K562 (cell line): ENCODE measurements at regions not wholly inside any gene's neighbourhood (a gene's known extent, or its start where the extent isn't known, plus 50 kb on each side); places are given as distances from the start of the nearest gene placed in this dataset.

Source experiments
- ATAC-seq: fragments of 200-7000 bp; cut with Tn5 transposase; 3 replicates; pipeline ENCODE4 v1.9.1; 2020; ENCODE audit warnings: moderate library complexity
- BruUV-seq: library from RNA; stranded (reverse); fragments of 400-500 nt; replicated peaks from 2 replicates; lab custom pipeline; 2021; lab: Mats Ljungman, UMichigan
- CTCF ChIA-PET: fragments of 300-600 bp; formaldehyde crosslinking; extraction: SDS; loops from one replicate; lab custom pipeline; 2021; ENCODE audit warnings: low intra/inter-chr PET ratio; lab: Yijun Ruan, JAX
- POLR2A ChIA-PET: fragments of 300-600, 350-650 bp; sonication (Branson Sonifier 250); formaldehyde crosslinking; extraction: SDS; loops from one replicate; lab custom pipeline; 2021; ENCODE audit warnings: antibody characterized with exemption, inconsistent platforms; lab: Yijun Ruan, JAX
- DNase-seq, 4 experiments: peaks; one replicate each; pipeline versions ENCODE4 v3.0.0 to v3.0.0-alpha.2; 2011 to 2018; ENCODE audit warnings: low spot score in 3 of 4, mixed read lengths in 3 of 4; ENCODE audit errors: extremely low read depth in 1 of 4
- FAIRE-seq: peaks from 2 replicates; lab custom pipeline; 2011; peaks lifted over from hg19 to GRCh38; lab: Jason Lieb, UNC
- H2AFZ ChIP-seq: 2 replicates; pipeline ENCODE4 v1.6.0; 2011; ENCODE audit warnings: low read depth, low read length, control low read depth, inconsistent platforms
- H3K27ac ChIP-seq: fragments of 200-600 bp; 3 replicates; pipeline ENCODE4 v1.8.0; 2011; ENCODE audit warnings: low read depth, mild to moderate bottlenecking, control low read depth, inconsistent platforms, low read length, moderate library complexity, mixed read lengths; ENCODE audit errors: extremely low read depth
- H3K27me3 ChIP-seq, 2 experiments: fragments of 300-600 bp in 1 of 2; 2 replicates in 1 of 2; 3 replicates in 1 of 2; pipeline versions ENCODE4 v1.6.0 to v1.8.0; 2011; ENCODE audit warnings: inconsistent platforms in 2 of 2, low read length in 2 of 2, mild to moderate bottlenecking in 1 of 2, mixed read lengths in 1 of 2, moderate library complexity in 1 of 2; ENCODE audit not compliant: control insufficient read depth in 2 of 2, insufficient read depth in 2 of 2
- H3K36me3 ChIP-seq: fragments of 300-600 bp; 3 replicates; pipeline ENCODE4 v1.8.0; 2011; ENCODE audit warnings: mild to moderate bottlenecking, low read length, inconsistent platforms; ENCODE audit not compliant: control insufficient read depth, insufficient read depth
- H3K4me1 ChIP-seq, 2 experiments: fragments of 200-600 bp in 1 of 2; replicated peaks in 1 of 2; 2 replicates in 1 of 2; 3 replicates in 1 of 2; pipeline versions ENCODE4 v1.5.1 to v1.8.0; 2011; ENCODE audit warnings: inconsistent platforms in 2 of 2, low read length in 2 of 2, mild to moderate bottlenecking in 1 of 2, mixed read lengths in 1 of 2, moderate library complexity in 1 of 2; ENCODE audit not compliant: control insufficient read depth in 2 of 2, insufficient read depth in 2 of 2
- H3K4me2 ChIP-seq: 2 replicates; pipeline ENCODE4 v1.6.1; 2011; ENCODE audit warnings: low read length, control low read depth, inconsistent platforms, mixed read lengths; ENCODE audit not compliant: insufficient read depth
- H3K4me3 ChIP-seq: fragments of 200-600 bp; sonication (generic), shearing (Covaris generic); 2 replicates; pipeline ENCODE4 v1.5.1; 2016; ENCODE audit warnings: control low read depth, inconsistent platforms
- H3K79me2 ChIP-seq: fragments of 200-600 bp; 3 replicates; pipeline ENCODE4 v1.8.0; 2011; ENCODE audit warnings: low read length, inconsistent platforms; ENCODE audit not compliant: control insufficient read depth, insufficient read depth
- H3K9ac ChIP-seq, 2 experiments: 2 replicates each; pipeline versions ENCODE4 v1.6.0 to v1.6.1; 2011; ENCODE audit warnings: low read depth in 2 of 2, low read length in 2 of 2, control low read depth in 1 of 2, inconsistent platforms in 1 of 2, mild to moderate bottlenecking in 1 of 2, mixed read lengths in 1 of 2; ENCODE audit not compliant: insufficient read depth in 1 of 2
- H3K9me1 ChIP-seq: one replicate; pipeline ENCODE4 v1.6.0; 2011; ENCODE audit warnings: inconsistent platforms, mild to moderate bottlenecking, low read length, moderate library complexity; ENCODE audit not compliant: control insufficient read depth, insufficient read depth
- H3K9me3 ChIP-seq: replicated peaks from 2 replicates; pipeline ENCODE4 v1.5.1; 2011; ENCODE audit warnings: low read depth, low read length, inconsistent platforms; ENCODE audit not compliant: control insufficient read depth, insufficient read depth
- H4K20me1 ChIP-seq: replicated peaks from 2 replicates; pipeline ENCODE4 v1.6.1; 2011; ENCODE audit warnings: low read length, inconsistent platforms, mixed read lengths; ENCODE audit not compliant: control insufficient read depth, insufficient read depth
- CAMTA2 ChIP-seq: fragments of 250-450 bp; sonication (Bioruptor Pico); conservative IDR thresholded peaks from 2 replicates; pipeline ENCODE4 v1.5.1; 2022
- JUNB ChIP-seq: fragments of 450-650 bp; formaldehyde crosslinking; conservative IDR thresholded peaks from 2 replicates; pipeline ENCODE4 v1.4.0; 2020; ENCODE audit warnings: mild to moderate bottlenecking
- MAFG ChIP-seq: fragments of 450-650 bp; conservative IDR thresholded peaks from 2 replicates; pipeline ENCODE4 v1.6.1; 2016; ENCODE audit warnings: missing genetic modification characterization, missing compliant biosample characterization
- MEF2A ChIP-seq: IDR thresholded peaks from 2 replicates; pipeline ENCODE4 v1.6.1; 2011; ENCODE audit warnings: low read depth, mild to moderate bottlenecking, low read length, moderate library complexity; ENCODE audit not compliant: control insufficient read depth
- MIER1 ChIP-seq: fragments of 450-650 bp; IDR thresholded peaks from 2 replicates; pipeline ENCODE4 v1.6.1; 2016; ENCODE audit warnings: antibody characterized with exemption, mild to moderate bottlenecking, low read depth
- SMAD3 ChIP-seq: fragments of 450-650 bp; formaldehyde crosslinking; conservative IDR thresholded peaks from 2 replicates; pipeline ENCODE4 v1.4.0; 2020; ENCODE audit warnings: mild to moderate bottlenecking
- SMARCE1 ChIP-seq: fragments of 450-650 bp; IDR thresholded peaks from 2 replicates; pipeline ENCODE4 v1.7.1; 2016; ENCODE audit warnings: mild to moderate bottlenecking
- TARDBP ChIP-seq: fragments of 450-650 bp; IDR thresholded peaks from 2 replicates; pipeline ENCODE4 v1.6.1; 2016
- ZFX ChIP-seq: sonication (generic); formaldehyde crosslinking; IDR thresholded peaks from 2 replicates; pipeline ENCODE4 v1.8.0; 2022; ENCODE audit warnings: mild to moderate bottlenecking, missing genetic modification reagents, moderate library complexity
- ZNF354B ChIP-seq: fragments of 250-450 bp; sonication (Bioruptor Pico); IDR thresholded peaks from 2 replicates; pipeline ENCODE4 v1.4.0; 2020
- ZNF780A ChIP-seq: fragments of 250-450 bp; sonication (Bioruptor Pico); IDR thresholded peaks from 2 replicates; pipeline ENCODE4 v1.5.0; 2021; ENCODE audit warnings: mild to moderate bottlenecking
- in situ Hi-C: fragments of 300-500 bp; cut with MboI; formaldehyde crosslinking; loops from 4 replicates; pipeline ENCODE4 v1.15.0; 2018; ENCODE audit warnings: inconsistent platforms, mixed read lengths
- intact Hi-C: fragments of 100-400 bp; cut with micrococcal nuclease; formaldehyde crosslinking; loops from 2 replicates; pipeline ENCODE4 v1.14.2; 2022
- TF ChIP-seq, protein P1 (sequence below): fragments of 250-450 bp; sonication (Bioruptor Pico); IDR thresholded peaks from 2 replicates; pipeline ENCODE4 v1.8.0; 2021; ENCODE audit warnings: moderate library complexity, mild to moderate bottlenecking, inconsistent platforms
- TF ChIP-seq, protein P2 (sequence below), 2 experiments: fragments of 450-650 bp; conservative IDR thresholded peaks; 2 replicates each; pipeline ENCODE4 v1.6.1; 2017; ENCODE audit warnings: mild to moderate bottlenecking in 2 of 2, moderate library complexity in 2 of 2
- TF ChIP-seq, protein P3 (sequence below), 2 experiments: IDR thresholded peaks in 1 of 2; conservative IDR thresholded peaks in 1 of 2; 2 replicates each; pipeline ENCODE4 v1.6.1; 2016; ENCODE audit warnings: low read depth in 2 of 2, mild to moderate bottlenecking in 1 of 2, missing compliant biosample characterization in 1 of 2, missing genetic modification characterization in 1 of 2, moderate library complexity in 1 of 2

- CTCF ChIA-PET = no interaction called here
- no peak overlapping the region for H3K4me3 ChIP-seq
- H3K36me3 ChIP-seq = no peaks in the 10 kb centered on the region
- no peak overlapping the region for H2AFZ ChIP-seq
- no peaks in the 10 kb centered on the region for H4K20me1 ChIP-seq
- ATAC-seq (no peak), DNase-seq (no peak), FAIRE-seq (no peak)
- no peaks in the 10 kb centered on the region for H3K9me3 ChIP-seq
- POLR2A ChIA-PET = no interaction called here
- no peak overlapping the region for H3K4me2 ChIP-seq
- H3K79me2 ChIP-seq = no peaks in the 10 kb centered on the region
- H3K9ac ChIP-seq = no peak overlapping the region
- no peaks in the 10 kb centered on the region for H3K27me3 ChIP-seq
- intact Hi-C loops = no loop called here
- no TSS peak for BruUV-seq
- no peak overlapping the region for H3K27ac ChIP-seq
- H3K9me1 ChIP-seq = no peaks in the 10 kb centered on the region
- in situ Hi-C loops = no loop called here
- H3K4me1 ChIP-seq = no peaks in the 10 kb centered on the region
- no peak for TF ChIP-seq ZFX (CRISPR knock-in tag)
- TF ChIP-seq MIER1 = no peak
- TF ChIP-seq, protein P1, sequence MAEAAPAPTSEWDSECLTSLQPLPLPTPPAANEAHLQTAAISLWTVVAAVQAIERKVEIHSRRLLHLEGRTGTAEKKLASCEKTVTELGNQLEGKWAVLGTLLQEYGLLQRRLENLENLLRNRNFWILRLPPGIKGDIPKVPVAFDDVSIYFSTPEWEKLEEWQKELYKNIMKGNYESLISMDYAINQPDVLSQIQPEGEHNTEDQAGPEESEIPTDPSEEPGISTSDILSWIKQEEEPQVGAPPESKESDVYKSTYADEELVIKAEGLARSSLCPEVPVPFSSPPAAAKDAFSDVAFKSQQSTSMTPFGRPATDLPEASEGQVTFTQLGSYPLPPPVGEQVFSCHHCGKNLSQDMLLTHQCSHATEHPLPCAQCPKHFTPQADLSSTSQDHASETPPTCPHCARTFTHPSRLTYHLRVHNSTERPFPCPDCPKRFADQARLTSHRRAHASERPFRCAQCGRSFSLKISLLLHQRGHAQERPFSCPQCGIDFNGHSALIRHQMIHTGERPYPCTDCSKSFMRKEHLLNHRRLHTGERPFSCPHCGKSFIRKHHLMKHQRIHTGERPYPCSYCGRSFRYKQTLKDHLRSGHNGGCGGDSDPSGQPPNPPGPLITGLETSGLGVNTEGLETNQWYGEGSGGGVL = no peak
- no peak for TF ChIP-seq CAMTA2 (CRISPR knock-in tag)
- TF ChIP-seq ZNF354B (CRISPR knock-in tag) = no peak
- no peak for TF ChIP-seq SMAD3 (CRISPR knock-in tag)
- TF ChIP-seq SMARCE1 = no peak
- TF ChIP-seq, protein P2, sequence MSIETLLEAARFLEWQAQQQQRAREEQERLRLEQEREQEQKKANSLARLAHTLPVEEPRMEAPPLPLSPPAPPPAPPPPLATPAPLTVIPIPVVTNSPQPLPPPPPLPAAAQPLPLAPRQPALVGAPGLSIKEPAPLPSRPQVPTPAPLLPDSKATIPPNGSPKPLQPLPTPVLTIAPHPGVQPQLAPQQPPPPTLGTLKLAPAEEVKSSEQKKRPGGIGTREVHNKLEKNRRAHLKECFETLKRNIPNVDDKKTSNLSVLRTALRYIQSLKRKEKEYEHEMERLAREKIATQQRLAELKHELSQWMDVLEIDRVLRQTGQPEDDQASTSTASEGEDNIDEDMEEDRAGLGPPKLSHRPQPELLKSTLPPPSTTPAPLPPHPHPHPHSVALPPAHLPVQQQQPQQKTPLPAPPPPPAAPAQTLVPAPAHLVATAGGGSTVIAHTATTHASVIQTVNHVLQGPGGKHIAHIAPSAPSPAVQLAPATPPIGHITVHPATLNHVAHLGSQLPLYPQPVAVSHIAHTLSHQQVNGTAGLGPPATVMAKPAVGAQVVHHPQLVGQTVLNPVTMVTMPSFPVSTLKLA (conservative IDR thresholded peaks at IDR 0.05) = no peak
- TF ChIP-seq JUNB (CRISPR knock-in tag) = no peak
- no peak for TF ChIP-seq MAFG (tag)
- TF ChIP-seq ZNF780A (CRISPR knock-in tag) = no peak
- no peak for TF ChIP-seq TARDBP
- TF ChIP-seq, protein P3, sequence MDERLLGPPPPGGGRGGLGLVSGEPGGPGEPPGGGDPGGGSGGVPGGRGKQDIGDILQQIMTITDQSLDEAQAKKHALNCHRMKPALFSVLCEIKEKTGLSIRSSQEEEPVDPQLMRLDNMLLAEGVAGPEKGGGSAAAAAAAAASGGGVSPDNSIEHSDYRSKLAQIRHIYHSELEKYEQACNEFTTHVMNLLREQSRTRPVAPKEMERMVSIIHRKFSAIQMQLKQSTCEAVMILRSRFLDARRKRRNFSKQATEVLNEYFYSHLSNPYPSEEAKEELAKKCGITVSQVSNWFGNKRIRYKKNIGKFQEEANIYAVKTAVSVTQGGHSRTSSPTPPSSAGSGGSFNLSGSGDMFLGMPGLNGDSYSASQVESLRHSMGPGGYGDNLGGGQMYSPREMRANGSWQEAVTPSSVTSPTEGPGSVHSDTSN (CRISPR knock-in tag; IDR thresholded peaks at IDR 0.05; ENCODE audit: low read depth) = no peak
- TF ChIP-seq, protein P3 (tag; conservative IDR thresholded peaks at IDR 0.05; ENCODE audit: low read depth) = no peak
- TF ChIP-seq MEF2A = no peak
These were observed 418.5 kb upstream of the RORB start for GRCh38 chr9:74078647-74079046.
